C4-2B (cell line): ENCODE measurements at regions not wholly inside any gene's neighbourhood (a gene's known extent, or its start where the extent isn't known, plus 50 kb on each side); places are given as distances from the start of the nearest gene placed in this dataset.

ENCODE experiments used
- CTCF ChIP-seq: fragments of 450-650 bp; conservative IDR thresholded peaks from 2 replicates; pipeline ENCODE4 v1.5.1; 2017; ENCODE audit warnings: mild to moderate bottlenecking
- ZFX ChIP-seq: fragments of 450-650 bp; IDR thresholded peaks from 2 replicates; pipeline ENCODE4 v1.6.1; 2017

GRCh38 chr12:116430911-116431565, 128.1 kb upstream of the MAP1LC3B2 start:
- TF ChIP-seq CTCF, result no peak
- TF ChIP-seq ZFX, result no peak
